H1 (cell line): ENCODE measurements at regions not wholly inside any gene's neighbourhood (a gene's known extent, or its start where the extent isn't known, plus 50 kb on each side); places are given as distances from the start of the nearest gene placed in this dataset.

Experiments used
- ATF3 ChIP-seq: IDR thresholded peaks from 2 replicates; pipeline ENCODE4 v1.6.1; 2011; ENCODE audit warnings: low read depth, mild to moderate bottlenecking, low read length; ENCODE audit not compliant: insufficient read depth
- CREB1 ChIP-seq: IDR thresholded peaks from 2 replicates; pipeline ENCODE4 v1.6.1; 2012; ENCODE audit warnings: inconsistent platforms
- CTBP2 ChIP-seq: IDR thresholded peaks from 2 replicates; pipeline ENCODE4 v1.7.0; 2011; ENCODE audit warnings: borderline replicate concordance, mild to moderate bottlenecking, moderate library complexity, mixed read lengths, low read length; ENCODE audit not compliant: insufficient read depth, insufficient read length
- CTCF ChIP-seq, 3 experiments: IDR thresholded peaks; 1 replicate in 2 of 3; 2 replicates in 1 of 3; pipeline versions ENCODE4 v1.5.1 to v1.6.1; 2011; ENCODE audit warnings: low read length in 3 of 3, mild to moderate bottlenecking in 3 of 3, inconsistent platforms in 2 of 3, low read depth in 1 of 3, moderate library complexity in 1 of 3; ENCODE audit not compliant: insufficient read depth in 1 of 3; ENCODE audit errors: control extremely low read depth in 1 of 3
- JUN ChIP-seq: IDR thresholded peaks from 2 replicates; pipeline ENCODE4 v1.6.1; 2011; ENCODE audit warnings: low read depth, mild to moderate bottlenecking, improper control_type of control experiment, low read length
- NRF1 ChIP-seq: IDR thresholded peaks from 2 replicates; pipeline ENCODE4 v1.6.1; 2011; ENCODE audit warnings: mild to moderate bottlenecking, low read depth, low read length, improper control_type of control experiment
- POLR2A ChIP-seq, 2 experiments: IDR thresholded peaks; 1 replicate in 1 of 2; 2 replicates in 1 of 2; pipeline ENCODE4 v1.6.1; 2011; ENCODE audit warnings: low read depth in 2 of 2, low read length in 2 of 2, mild to moderate bottlenecking in 2 of 2; ENCODE audit errors: control extremely low read depth in 1 of 2
- POLR2AphosphoS5 ChIP-seq: IDR thresholded peaks from 2 replicates; pipeline ENCODE4 v1.6.1; 2011; ENCODE audit warnings: low read depth, low read length
- RFX5 ChIP-seq: IDR thresholded peaks from 2 replicates; pipeline ENCODE4 v1.6.1; 2011; ENCODE audit warnings: low read depth, low read length, improper control_type of control experiment, borderline replicate concordance
- SP1 ChIP-seq: IDR thresholded peaks from 2 replicates; pipeline ENCODE4 v1.6.1; 2011; ENCODE audit warnings: low read depth, low read length
- TEAD4 ChIP-seq: IDR thresholded peaks from 2 replicates; pipeline ENCODE4 v1.6.1; 2012; ENCODE audit warnings: low read depth, low read length, inconsistent platforms, mixed read lengths

- TF ChIP-seq CTBP2 (no peak), JUN (no peak), TEAD4 (no peak), RFX5 (no peak), CTCF (IDR thresholded peaks at IDR 0.05; ENCODE audit: control extremely low read depth in 1 of 3, insufficient read depth in 1 of 3, low read depth in 1 of 3, low read length in 3 of 3) (peak; percentile 22 to 30 (median 25); a peak in 3 of 4 replicates), CREB1 (no peak), ATF3 (no peak), SP1 (no peak), POLR2A (IDR thresholded peaks at IDR 0.05; ENCODE audit: control extremely low read depth in 1 of 2, low read depth in 2 of 2, low read length in 2 of 2) (no peak), POLR2AphosphoS5 (no peak), NRF1 (no peak)
Measured at GRCh38 chr6:14474816-14475215, 357.2 kb downstream of the CD83 start.
